GM12872 (cell line): ENCODE measurements at regions not wholly inside any gene's neighbourhood (a gene's known extent, or its start where the extent isn't known, plus 50 kb on each side); places are given as distances from the start of the nearest gene placed in this dataset.

ENCODE experiments used
- TF ChIP-seq, protein P1 (sequence below): IDR thresholded peaks from 3 replicates; pipeline ENCODE4 v1.5.1; 2011; ENCODE audit warnings: low read depth, mild to moderate bottlenecking, low read length, moderate library complexity; ENCODE audit not compliant: insufficient read depth

GRCh38 chrX:26851981-26852380 is 611.2 kb downstream of the PPP4R3C start:
- TF ChIP-seq, protein P1, sequence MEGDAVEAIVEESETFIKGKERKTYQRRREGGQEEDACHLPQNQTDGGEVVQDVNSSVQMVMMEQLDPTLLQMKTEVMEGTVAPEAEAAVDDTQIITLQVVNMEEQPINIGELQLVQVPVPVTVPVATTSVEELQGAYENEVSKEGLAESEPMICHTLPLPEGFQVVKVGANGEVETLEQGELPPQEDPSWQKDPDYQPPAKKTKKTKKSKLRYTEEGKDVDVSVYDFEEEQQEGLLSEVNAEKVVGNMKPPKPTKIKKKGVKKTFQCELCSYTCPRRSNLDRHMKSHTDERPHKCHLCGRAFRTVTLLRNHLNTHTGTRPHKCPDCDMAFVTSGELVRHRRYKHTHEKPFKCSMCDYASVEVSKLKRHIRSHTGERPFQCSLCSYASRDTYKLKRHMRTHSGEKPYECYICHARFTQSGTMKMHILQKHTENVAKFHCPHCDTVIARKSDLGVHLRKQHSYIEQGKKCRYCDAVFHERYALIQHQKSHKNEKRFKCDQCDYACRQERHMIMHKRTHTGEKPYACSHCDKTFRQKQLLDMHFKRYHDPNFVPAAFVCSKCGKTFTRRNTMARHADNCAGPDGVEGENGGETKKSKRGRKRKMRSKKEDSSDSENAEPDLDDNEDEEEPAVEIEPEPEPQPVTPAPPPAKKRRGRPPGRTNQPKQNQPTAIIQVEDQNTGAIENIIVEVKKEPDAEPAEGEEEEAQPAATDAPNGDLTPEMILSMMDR: no peak

GRCh38 chrX:26848511-26848910 is 614.6 kb downstream of the PPP4R3C start:
- TF ChIP-seq, protein P1: no peak

DNA sequence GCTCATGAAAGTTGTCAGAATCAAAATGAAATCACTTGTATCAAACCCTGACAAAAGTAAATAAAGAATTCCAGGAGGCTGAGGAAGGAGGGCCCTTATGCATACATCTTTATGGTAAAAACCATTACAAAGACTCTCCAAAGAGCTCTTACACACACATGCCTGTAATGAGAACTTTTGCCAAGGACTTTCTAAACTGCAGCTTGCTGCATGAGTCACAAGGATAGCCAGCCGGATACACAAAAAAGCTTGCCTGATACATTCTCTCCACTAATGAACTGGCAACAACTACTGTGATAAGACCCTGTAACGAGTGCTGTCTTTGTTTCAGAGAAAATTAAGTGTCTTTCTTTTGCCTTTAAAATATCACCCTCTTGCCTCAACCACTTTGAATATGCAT is 618.1 kb downstream of the PPP4R3C start:
- TF ChIP-seq, protein P1: no peak

DNA sequence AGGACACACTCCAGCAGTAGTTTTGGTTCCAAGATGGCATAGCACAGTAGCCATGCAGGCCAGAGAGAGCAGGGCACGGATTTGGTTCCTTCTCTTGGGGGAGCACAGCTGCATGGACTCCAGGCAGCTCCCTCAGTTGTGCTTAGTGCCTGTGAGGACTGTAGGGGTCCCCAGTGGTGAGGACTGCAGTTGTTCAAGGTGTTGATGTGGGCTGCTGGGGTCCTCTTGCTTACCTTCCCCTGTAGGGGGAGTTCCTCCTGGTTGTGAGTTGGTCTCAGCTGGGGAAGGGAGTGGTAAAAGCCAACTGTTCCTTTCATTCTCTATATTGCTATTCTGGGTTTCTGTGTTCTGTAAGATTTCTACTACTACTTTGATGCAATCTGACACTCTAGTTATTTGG is 606.5 kb downstream of the MAGEB5 start:
- TF ChIP-seq, protein P1: no peak

GRCh38 chrX:26789751-26790150 is 573.8 kb downstream of the MAGEB5 start:
- TF ChIP-seq, protein P1: no peak

DNA sequence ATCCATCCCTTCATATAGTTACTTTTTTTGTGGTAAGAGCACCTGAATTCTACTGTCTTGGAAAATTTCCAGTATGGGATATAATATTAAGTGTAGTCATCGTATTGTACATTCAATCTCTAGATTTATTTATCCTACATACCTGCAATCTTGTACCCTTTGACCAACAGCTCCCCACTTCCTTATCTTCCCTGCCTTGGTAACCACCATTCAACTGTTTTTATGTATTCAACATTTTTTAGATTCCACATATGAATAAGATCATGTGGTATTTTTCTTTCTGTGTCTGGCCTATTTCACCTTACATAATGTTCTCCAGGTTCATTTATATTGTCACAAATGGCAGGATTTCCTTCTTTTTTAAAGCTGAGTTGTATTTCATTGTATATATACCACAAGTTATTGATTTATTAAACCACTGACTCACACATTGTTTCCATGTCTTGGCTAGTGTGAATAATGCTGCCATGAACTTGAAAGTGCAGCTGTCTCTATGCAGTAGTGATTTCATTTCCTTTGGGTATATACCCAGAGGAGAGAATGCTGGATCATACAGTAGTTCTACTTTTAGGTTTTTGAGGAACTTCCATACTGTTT is 572.5 kb downstream of the MAGEB5 start:
- TF ChIP-seq, protein P1: no peak

DNA sequence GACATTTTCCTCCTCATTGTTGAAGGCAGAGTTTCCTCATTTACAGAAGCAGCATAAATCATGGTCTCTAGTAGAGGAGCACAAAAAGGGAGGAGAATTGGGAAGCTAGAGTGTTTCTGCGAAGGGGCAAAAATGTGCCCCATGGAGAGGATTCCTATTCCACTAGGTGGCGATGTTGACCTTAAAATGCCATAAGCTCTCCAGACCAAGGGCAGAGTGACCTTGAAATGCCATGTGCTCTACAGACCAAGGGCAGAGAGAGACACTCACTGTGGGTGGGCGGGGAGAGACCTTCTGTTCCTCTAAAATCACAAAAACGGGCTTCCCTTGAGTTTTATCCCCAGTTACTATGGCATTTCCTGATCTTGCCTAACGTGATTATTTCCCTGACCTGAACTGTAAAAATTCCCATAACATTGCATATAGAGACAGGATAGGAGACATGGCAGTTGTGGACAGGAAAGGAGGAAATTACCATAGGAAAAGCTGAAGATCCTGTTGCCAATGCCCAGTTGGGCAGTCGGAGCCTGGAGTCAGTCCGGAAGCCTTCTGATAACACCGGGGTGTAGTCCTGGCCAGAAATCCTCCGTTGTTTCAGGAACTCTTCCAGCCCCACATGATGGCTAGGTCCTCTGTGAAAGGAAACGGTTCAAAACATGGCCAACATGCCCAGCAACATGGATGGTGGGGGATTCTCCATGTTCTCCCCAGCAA is 567.7 kb downstream of the MAGEB5 start:
- TF ChIP-seq, protein P1: peak; percentile 60
